ENCODE measurements at regions not wholly inside any gene's neighbourhood (a gene's known extent, or its start where the extent isn't known, plus 50 kb on each side); places are given as distances from the start of the nearest gene placed in this dataset.
A peak's percentile ranks its signal among the peaks of the same experiment; 100 is the strongest.
"Not testable (repeated sequence)": the region's sequence is repeated elsewhere in the genome, so short reads cannot be mapped to it uniquely, and the experiment has no call there.

GRCh38 chr1:143831479-143832378, 140.1 kb downstream of the FAM72C start:
- H3K36me3 ChIP-seq (ENCODE audit: insufficient read depth, low read length); H3K4me1 ChIP-seq (ENCODE audit: insufficient read depth, low read length); H2AFZ ChIP-seq (ENCODE audit: low read depth, low read length); H3K9me3 ChIP-seq (ENCODE audit: low read length); H3K4me3 ChIP-seq (ENCODE audit: low read length); H3K27me3 ChIP-seq (ENCODE audit: insufficient read depth, low read length): not testable (repeated sequence)

- not testable (repeated sequence) for H2AFZ ChIP-seq (ENCODE audit: low read depth, low read length); H3K9me3 ChIP-seq (ENCODE audit: low read length); H3K4me3 ChIP-seq (ENCODE audit: low read length)
These were observed 145.6 kb downstream of the FAM72C start for GRCh38 chr1:143826162-143826561.

GRCh38 chr1:143824266-143824665, 147.5 kb downstream of the FAM72C start:
- not testable (repeated sequence) for H3K4me1 ChIP-seq (ENCODE audit: insufficient read depth, low read length); H3K27me3 ChIP-seq (ENCODE audit: insufficient read depth, low read length); H3K36me3 ChIP-seq (ENCODE audit: insufficient read depth, low read length); H3K9me3 ChIP-seq (ENCODE audit: low read length); H2AFZ ChIP-seq (ENCODE audit: low read depth, low read length); H3K4me3 ChIP-seq (ENCODE audit: low read length)

More at GRCh38 chr1:143826162-143826561, 145.6 kb downstream of the FAM72C start:
- not testable (repeated sequence) for H3K36me3 ChIP-seq (ENCODE audit: insufficient read depth, low read length); H3K27me3 ChIP-seq (ENCODE audit: insufficient read depth, low read length); H3K4me1 ChIP-seq (ENCODE audit: insufficient read depth, low read length)

- not testable (repeated sequence) for H3K27me3 ChIP-seq (ENCODE audit: insufficient read depth, low read length); H3K36me3 ChIP-seq (ENCODE audit: insufficient read depth, low read length); H2AFZ ChIP-seq (ENCODE audit: low read depth, low read length); H3K4me3 ChIP-seq (ENCODE audit: low read length); H3K4me1 ChIP-seq (ENCODE audit: insufficient read depth, low read length); H3K9me3 ChIP-seq (ENCODE audit: low read length)
These were observed 151.7 kb downstream of the FAM72C start for GRCh38 chr1:143820058-143820457.

- not testable (repeated sequence) for H3K36me3 ChIP-seq (ENCODE audit: insufficient read depth, low read length); H3K27me3 ChIP-seq (ENCODE audit: insufficient read depth, low read length); H3K4me3 ChIP-seq (ENCODE audit: low read length); H3K9me3 ChIP-seq (ENCODE audit: low read length); H2AFZ ChIP-seq (ENCODE audit: low read depth, low read length); H3K4me1 ChIP-seq (ENCODE audit: insufficient read depth, low read length)
These were observed 155.4 kb downstream of the FAM72C start for GRCh38 chr1:143816369-143816768.

- not testable (repeated sequence) for H3K4me3 ChIP-seq (ENCODE audit: low read length); H3K36me3 ChIP-seq (ENCODE audit: insufficient read depth, low read length); H3K27me3 ChIP-seq (ENCODE audit: insufficient read depth, low read length); H2AFZ ChIP-seq (ENCODE audit: low read depth, low read length); H3K4me1 ChIP-seq (ENCODE audit: insufficient read depth, low read length); H3K9me3 ChIP-seq (ENCODE audit: low read length)
These were observed 166.4 kb downstream of the FAM72C start for GRCh38 chr1:143805374-143805773.

- H3K27me3 ChIP-seq (ENCODE audit: insufficient read depth, low read length); H2AFZ ChIP-seq (ENCODE audit: low read depth, low read length); H3K36me3 ChIP-seq (ENCODE audit: insufficient read depth, low read length); H3K9me3 ChIP-seq (ENCODE audit: low read length); H3K4me1 ChIP-seq (ENCODE audit: insufficient read depth, low read length): not testable (repeated sequence)
- H3K4me3 ChIP-seq (ENCODE audit: low read length) = peak overlapping the region; percentile 33
These were observed 167.0 kb downstream of the FAM72C start for GRCh38 chr1:143804707-143805356.

- H3K4me3 ChIP-seq (ENCODE audit: low read length) = peak overlapping the region; percentile 51
These were observed 167.8 kb downstream of the FAM72C start for GRCh38 chr1:143803927-143804411.

GRCh38 chr1:143803095-143803494, 168.7 kb downstream of the FAM72C start:
- not testable (repeated sequence) for H3K36me3 ChIP-seq (ENCODE audit: insufficient read depth, low read length); H3K9me3 ChIP-seq (ENCODE audit: low read length); H2AFZ ChIP-seq (ENCODE audit: low read depth, low read length); H3K27me3 ChIP-seq (ENCODE audit: insufficient read depth, low read length); H3K4me3 ChIP-seq (ENCODE audit: low read length); H3K4me1 ChIP-seq (ENCODE audit: insufficient read depth, low read length)

More at GRCh38 chr1:143803927-143804411, 167.8 kb downstream of the FAM72C start:
- not testable (repeated sequence) for H3K27me3 ChIP-seq (ENCODE audit: insufficient read depth, low read length); H3K36me3 ChIP-seq (ENCODE audit: insufficient read depth, low read length); H3K4me1 ChIP-seq (ENCODE audit: insufficient read depth, low read length); H3K9me3 ChIP-seq (ENCODE audit: low read length); H2AFZ ChIP-seq (ENCODE audit: low read depth, low read length)

GRCh38 chr1:143799568-143800187, 172.1 kb downstream of the FAM72C start:
- not testable (repeated sequence) for H3K4me3 ChIP-seq (ENCODE audit: low read length); H2AFZ ChIP-seq (ENCODE audit: low read depth, low read length); H3K4me1 ChIP-seq (ENCODE audit: insufficient read depth, low read length); H3K27me3 ChIP-seq (ENCODE audit: insufficient read depth, low read length); H3K36me3 ChIP-seq (ENCODE audit: insufficient read depth, low read length); H3K9me3 ChIP-seq (ENCODE audit: low read length)

GRCh38 chr1:143796369-143796768, 175.4 kb downstream of the FAM72C start:
- H3K36me3 ChIP-seq (ENCODE audit: insufficient read depth, low read length); H2AFZ ChIP-seq (ENCODE audit: low read depth, low read length); H3K4me3 ChIP-seq (ENCODE audit: low read length); H3K27me3 ChIP-seq (ENCODE audit: insufficient read depth, low read length); H3K9me3 ChIP-seq (ENCODE audit: low read length); H3K4me1 ChIP-seq (ENCODE audit: insufficient read depth, low read length): not testable (repeated sequence)

GRCh38 chr1:143792047-143792937, 179.5 kb downstream of the FAM72C start:
- not testable (repeated sequence) for H3K36me3 ChIP-seq (ENCODE audit: insufficient read depth, low read length); H3K27me3 ChIP-seq (ENCODE audit: insufficient read depth, low read length); H2AFZ ChIP-seq (ENCODE audit: low read depth, low read length)

GRCh38 chr1:143786381-143786780, 185.4 kb downstream of the FAM72C start:
- H3K36me3 ChIP-seq (ENCODE audit: insufficient read depth, low read length); H3K4me3 ChIP-seq (ENCODE audit: low read length); H3K9me3 ChIP-seq (ENCODE audit: low read length); H3K27me3 ChIP-seq (ENCODE audit: insufficient read depth, low read length); H2AFZ ChIP-seq (ENCODE audit: low read depth, low read length); H3K4me1 ChIP-seq (ENCODE audit: insufficient read depth, low read length): not testable (repeated sequence)

More at GRCh38 chr1:143792047-143792937, 179.5 kb downstream of the FAM72C start:
- not testable (repeated sequence) for H3K4me3 ChIP-seq (ENCODE audit: low read length); H3K4me1 ChIP-seq (ENCODE audit: insufficient read depth, low read length); H3K9me3 ChIP-seq (ENCODE audit: low read length)
